Cerebellar nuclear complex (tissue), 1 donor: ENCODE measurements at regions not wholly inside any gene's neighbourhood (a gene's known extent, or its start where the extent isn't known, plus 50 kb on each side); places are given as distances from the start of the nearest gene placed in this dataset.

Experiments
- DNase-seq, 2 experiments: peaks; one replicate each; lab custom pipeline; 2025; lab: John Stamatoyannopoulos, UW

DNA sequence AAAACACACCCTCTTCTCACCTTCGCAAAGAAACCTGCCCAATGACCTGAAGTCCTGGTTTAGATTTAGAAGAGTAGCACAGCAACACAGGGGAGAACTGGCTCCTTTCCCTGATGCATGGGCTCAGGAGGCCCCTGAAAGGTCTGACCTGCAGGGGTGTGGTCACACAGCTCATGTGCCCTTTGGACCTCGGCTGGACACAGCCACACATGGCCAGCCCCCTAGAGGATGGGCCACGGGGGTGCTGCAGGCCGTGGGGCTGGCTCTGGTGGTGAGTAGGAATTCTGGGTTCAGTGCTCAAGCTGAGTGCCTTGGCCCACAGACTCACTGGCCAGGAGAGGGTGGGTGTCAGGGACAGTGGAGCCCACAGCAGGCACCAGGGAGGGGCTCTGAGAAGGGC, 118.5 kb upstream of the ADCY1 start:
- no peak for DNase-seq

DNA sequence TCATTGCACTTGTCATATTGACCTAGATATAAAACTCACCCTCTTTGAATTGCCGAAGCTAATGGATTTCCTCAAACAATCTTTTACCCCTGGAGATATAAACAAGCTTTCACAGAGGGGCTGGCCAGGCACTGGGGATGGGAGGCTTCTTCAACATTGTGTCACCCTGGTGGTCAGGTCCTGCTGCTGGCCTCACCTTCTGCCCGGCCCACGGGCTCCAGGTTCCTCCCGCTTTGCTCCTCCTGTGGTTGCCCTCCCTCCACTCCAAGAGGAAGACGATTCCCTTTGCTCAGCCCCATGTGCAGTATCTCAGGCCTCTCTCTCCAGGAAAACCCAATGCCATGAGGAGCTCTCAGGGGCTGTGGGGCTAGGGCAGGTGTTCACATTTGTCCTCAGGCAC, 118.1 kb upstream of the ADCY1 start:
- no peak for DNase-seq

DNA sequence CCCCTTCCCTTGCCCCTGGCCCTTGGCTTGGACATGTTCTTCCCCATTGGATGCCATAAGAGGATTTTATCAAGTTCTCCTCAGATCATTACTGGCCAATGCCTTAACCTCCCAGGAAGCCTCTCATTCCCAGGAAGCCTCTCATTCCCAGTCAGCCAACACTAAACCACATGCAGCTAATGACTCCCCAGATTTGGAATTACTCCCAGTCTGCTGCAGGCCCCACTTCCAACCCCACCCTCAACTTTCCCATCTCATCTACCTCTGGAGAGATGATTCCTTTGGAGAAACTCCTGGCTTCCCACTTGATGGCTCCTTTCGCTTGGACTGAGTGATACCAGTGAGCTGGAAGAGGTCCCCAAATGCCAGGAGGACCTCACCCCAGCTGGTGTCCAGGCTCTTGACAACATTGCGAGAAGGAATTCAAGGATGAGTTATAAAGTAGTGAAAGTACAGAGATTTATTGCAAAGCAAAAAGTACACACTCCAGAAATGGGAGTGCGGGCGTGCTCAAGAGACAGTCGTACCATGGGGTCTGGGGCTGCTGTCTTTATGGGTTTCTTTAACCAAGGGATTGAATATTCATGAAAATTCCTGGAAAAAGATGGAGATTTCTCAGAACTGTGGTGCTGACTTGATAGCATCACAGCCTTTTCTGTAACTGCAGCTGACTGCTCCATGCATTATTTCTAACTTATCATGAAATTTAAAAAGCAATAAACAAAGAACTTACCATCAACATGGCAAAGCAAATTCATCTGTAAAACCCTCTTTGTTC, 117.2 kb upstream of the ADCY1 start:
- no peak for DNase-seq

GRCh38 chr7:45457591-45457990, 116.6 kb upstream of the ADCY1 start:
- DNase-seq = no peak

DNA sequence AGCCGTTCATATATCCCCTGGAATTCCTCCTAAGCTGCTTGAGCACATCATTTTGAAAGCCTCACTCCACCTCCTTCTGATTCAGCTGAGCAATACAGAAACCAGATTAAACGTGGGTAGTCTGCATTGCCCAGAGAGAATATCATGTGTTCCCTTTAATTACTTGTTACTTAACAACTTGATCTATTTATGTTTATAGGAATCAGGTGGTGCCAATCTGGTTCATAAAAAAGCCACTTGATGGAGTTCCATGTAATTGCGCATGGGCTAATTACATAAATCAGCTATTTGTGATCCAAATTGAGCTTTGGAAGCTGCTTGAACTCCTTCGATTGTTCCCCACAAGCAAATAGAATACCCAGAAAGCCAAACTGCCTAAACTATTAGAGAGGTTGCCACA, 114.7 kb upstream of the ADCY1 start:
- no peak for DNase-seq

GRCh38 chr7:45460379-45460778, 113.8 kb upstream of the ADCY1 start:
- no peak for DNase-seq

GRCh38 chr7:45461026-45461425, 113.1 kb upstream of the ADCY1 start:
- DNase-seq = no peak

GRCh38 chr7:45469103-45469502, 105.1 kb upstream of the ADCY1 start:
- DNase-seq = no peak

GRCh38 chr7:45470031-45470430, 104.1 kb upstream of the ADCY1 start:
- DNase-seq = no peak

DNA sequence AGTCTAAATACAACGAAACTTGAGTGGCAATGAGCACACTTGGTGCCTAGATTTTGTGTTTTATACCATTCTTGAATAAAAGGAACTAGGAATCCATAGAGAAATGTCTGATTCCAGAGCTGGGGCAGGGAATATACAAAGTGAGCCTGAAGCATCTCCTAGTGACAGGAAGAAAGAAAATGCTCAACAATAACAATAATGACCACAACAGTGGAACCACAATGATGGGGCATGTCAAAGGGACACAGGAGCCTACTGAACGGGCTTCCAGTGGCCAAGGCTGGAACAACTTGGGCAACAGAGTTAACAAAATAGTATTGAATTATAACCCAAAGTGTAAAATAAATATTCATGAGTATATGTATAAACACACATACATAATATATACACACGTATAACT, 94.4 kb upstream of the ADCY1 start:
- DNase-seq = no peak

DNA sequence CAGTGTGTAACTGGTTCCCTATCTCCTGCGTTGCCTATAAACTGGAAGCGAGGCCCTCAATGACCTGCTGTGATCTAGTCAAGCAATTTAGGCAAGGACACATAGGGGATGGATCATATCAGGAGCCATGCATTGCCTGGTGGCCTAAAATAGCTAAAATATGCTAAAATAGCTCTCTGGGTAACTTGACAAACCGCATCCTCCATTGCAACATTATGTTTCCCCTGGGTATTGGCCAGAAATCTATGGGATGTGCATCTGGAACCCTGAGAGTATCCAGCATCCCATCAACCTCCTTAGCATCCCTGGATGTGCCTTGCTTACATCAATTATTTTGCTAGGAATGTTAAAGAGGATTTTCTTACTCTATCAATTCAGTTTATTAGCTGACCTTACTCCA, 91.7 kb upstream of the ADCY1 start:
- DNase-seq = no peak

DNA sequence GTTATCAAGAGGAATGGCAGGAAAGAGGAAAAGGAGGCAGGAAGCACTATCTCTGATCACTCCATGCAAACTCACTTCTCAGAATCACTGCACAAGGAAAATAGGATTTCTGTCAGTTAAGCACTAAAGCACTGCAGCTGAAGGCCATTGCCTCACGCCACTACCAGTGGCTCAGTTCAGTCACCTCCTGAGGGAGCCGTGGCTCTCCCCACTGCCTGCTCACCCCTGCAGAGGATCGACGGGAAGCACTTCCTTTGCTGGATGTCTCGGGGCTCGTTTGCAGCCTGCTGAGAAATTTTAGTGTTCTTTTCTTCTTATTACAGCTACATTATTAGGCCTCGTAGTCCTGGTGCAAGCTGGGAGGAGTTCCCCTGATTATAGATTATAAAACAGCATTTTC, 90.1 kb upstream of the ADCY1 start:
- no peak for DNase-seq

DNA sequence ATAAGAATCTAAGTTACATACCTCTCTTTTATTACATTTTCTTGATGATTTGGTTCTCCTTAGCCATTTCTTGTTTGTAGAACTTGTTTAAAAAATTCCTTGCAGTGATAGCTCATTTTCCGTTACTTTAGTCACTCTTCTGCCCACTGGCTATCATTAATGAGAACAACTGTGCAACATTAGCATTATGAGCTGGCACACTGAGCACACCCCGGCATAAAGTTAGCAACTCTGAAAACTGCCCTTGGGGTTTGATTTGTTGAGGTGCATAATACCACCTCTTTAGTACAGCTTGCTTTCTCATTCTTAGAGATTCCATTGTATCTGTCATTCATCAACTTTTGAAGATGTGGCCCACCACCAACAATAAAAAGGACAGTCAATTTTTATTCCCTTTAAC, 87.6 kb upstream of the ADCY1 start:
- DNase-seq = no peak

- no peak for DNase-seq
Measured at GRCh38 chr7:45494885-45495284, 79.3 kb upstream of the ADCY1 start.

DNA sequence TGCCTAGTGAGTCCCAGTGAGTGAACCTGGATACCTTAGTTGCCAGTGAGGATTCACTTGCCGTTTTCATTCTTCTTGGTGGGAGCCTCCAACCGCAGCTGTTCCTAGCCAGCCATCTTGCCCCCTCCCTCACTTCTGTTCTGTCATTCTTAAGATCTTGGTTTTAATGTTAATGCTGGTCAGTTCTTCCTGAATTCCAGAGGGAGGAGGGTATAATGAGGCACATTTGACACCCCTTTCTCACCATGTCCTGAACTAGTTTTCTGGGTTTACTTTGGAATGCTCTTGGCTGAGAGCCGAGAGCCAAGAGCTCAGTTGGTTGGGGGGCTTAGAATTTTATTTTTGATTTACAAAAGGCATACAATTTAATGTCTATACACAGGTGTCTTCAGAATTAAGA, 78.5 kb upstream of the ADCY1 start:
- DNase-seq = no peak

DNA sequence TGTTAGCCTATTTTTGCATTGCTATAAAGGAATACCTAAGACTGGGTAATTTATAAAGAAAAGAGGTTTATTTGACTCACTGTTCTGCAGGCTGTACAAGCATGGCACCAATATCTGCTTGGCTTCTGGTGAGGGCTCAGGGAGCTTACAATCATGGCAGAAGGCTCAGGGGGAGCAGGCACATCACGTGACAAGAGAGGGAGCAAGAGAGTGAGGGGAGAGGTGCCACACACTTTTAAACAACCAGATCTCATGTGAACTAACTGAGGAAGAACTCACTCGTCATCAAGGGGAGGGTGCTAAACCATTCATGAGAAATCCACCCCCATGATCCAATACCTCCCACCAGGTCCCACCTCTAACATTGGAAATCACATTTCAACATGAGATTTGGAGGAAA, 73.9 kb upstream of the ADCY1 start:
- no peak for DNase-seq

- no peak for DNase-seq
Measured at GRCh38 chr7:45501791-45502190, 72.4 kb upstream of the ADCY1 start.

GRCh38 chr7:45506059-45506458, 68.1 kb upstream of the ADCY1 start:
- no peak for DNase-seq

DNA sequence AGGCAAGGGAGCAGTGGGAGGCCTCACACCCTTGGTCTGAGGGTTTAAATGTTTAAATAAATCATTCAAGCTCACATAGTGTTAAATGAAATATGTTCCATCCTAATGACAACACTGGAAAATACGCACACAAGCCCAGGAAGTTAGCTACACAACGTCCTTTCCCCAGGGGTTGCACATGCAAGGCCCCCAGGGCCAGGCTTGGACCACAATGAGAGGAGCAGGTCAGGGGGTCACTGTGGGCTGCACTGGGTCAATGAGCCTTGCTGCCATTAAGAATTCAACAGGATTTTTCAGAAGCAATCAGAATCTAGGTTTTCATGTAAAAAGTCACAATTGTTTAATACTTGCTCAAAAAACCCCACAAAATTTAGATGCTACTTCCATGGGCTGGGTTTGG, 64.9 kb upstream of the ADCY1 start:
- no peak for DNase-seq

DNA sequence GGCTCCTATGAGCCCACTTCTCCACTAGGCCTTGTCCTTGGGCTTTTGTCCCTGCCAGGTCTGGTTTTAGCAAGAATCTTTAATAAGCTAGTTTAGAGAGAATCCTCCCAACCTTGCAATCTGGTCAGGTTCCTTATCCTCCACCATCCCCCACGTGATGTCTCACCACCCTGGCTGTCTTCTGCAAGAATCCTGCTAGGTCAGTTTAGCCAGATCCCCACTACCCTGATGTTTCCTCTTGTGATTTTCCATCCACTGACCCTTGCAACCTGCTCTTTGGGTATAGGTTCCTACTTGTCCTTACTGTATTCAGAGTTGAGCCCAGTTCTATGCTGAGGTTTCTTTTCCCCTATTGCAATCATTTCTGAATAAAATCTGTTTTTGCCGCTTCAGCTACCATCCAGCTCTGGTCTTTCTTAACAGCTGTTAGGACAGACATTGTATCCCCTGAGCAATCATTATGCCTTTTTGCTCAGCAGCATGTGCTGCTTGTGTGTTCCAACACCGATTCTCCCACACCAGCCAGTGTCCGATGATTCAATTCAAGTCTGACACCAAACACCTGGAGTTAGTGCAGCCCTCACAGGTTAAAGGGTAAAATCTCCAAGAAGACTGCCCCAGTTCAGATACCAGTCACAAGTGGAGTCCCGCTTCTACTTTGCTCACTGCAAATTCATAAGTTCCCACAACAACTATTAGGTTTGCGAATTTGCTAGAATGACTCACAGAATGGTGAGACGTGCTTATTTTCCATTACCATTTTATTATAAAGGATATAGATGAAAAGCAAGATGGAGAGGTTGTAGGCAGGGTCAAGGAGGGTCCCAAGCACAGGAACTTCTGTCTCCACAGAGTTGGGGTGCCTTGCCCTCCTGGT, 62.2 kb upstream of the ADCY1 start:
- DNase-seq = no peak

GRCh38 chr7:45514944-45515343, 59.2 kb upstream of the ADCY1 start:
- no peak for DNase-seq

- no peak for DNase-seq
Measured at GRCh38 chr7:45515346-45515745, 58.8 kb upstream of the ADCY1 start.
